Liver (tissue), 8 donors: ENCODE measurements at regions not wholly inside any gene's neighbourhood (a gene's known extent, or its start where the extent isn't known, plus 50 kb on each side); places are given as distances from the start of the nearest gene placed in this dataset.

Experiments
- DNase-seq: peaks from one replicate; pipeline ENCODE4 v3.0.0-alpha.2; 2017; ENCODE audit warnings: low spot score
- H3K27ac ChIP-seq, 2 donors: one replicate each; pipeline ENCODE4 v1.7.0; 2013; ENCODE audit warnings: inconsistent platforms in 2 of 2, low read length in 2 of 2, control low read depth in 1 of 2, low read depth in 1 of 2, mild to moderate bottlenecking in 1 of 2
- H3K27me3 ChIP-seq, 4 donors: one replicate each; pipeline versions ENCODE4 v1.6.1 to v1.7.0; 2013; ENCODE audit warnings: low read length in 3 of 4, inconsistent platforms in 1 of 4, mild to moderate bottlenecking in 1 of 4, moderate library complexity in 1 of 4; ENCODE audit not compliant: control insufficient read depth in 4 of 4, insufficient read depth in 4 of 4
- H3K36me3 ChIP-seq, 4 donors: one replicate each; pipeline versions ENCODE4 v1.6.1 to v1.7.0; 2013; ENCODE audit warnings: low read length in 3 of 4, mild to moderate bottlenecking in 3 of 4, low read depth in 1 of 4, moderate library complexity in 1 of 4; ENCODE audit not compliant: control insufficient read depth in 4 of 4, insufficient read depth in 3 of 4
- H3K4me1 ChIP-seq, 4 donors: one replicate each; pipeline versions ENCODE4 v1.6.1 to v1.7.0; 2013; ENCODE audit warnings: low read length in 3 of 4, mild to moderate bottlenecking in 3 of 4, moderate library complexity in 1 of 4; ENCODE audit not compliant: control insufficient read depth in 4 of 4, insufficient read depth in 4 of 4
- H3K4me3 ChIP-seq, 3 donors: one replicate each; pipeline versions ENCODE4 v1.6.1 to v1.7.0; 2013; ENCODE audit warnings: low read length in 3 of 3, control low read depth in 1 of 3, low read depth in 1 of 3, mild to moderate bottlenecking in 1 of 3
- H3K9ac ChIP-seq, 2 donors: one replicate each; pipeline ENCODE4 v1.7.0; 2013; ENCODE audit warnings: low read length in 2 of 2, mild to moderate bottlenecking in 2 of 2, moderate library complexity in 2 of 2, control low read depth in 1 of 2, low read depth in 1 of 2
- H3K9me3 ChIP-seq, 4 donors: one replicate each; pipeline versions ENCODE4 v1.6.1 to v1.7.0; 2013; ENCODE audit warnings: low read length in 3 of 4; ENCODE audit not compliant: control insufficient read depth in 4 of 4
- CTCF ChIP-seq: fragments of 150-350 bp; IDR thresholded peaks from 2 replicates; pipeline ENCODE4 v1.5.1; 2017; ENCODE audit warnings: improper control_type of control experiment, low read depth, low read length; ENCODE audit not compliant: missing input control
- EGR1 ChIP-seq, 2 donors: IDR thresholded peaks; 2 replicates each; pipeline ENCODE4 v1.6.1; 2016 to 2018; ENCODE audit warnings: antibody characterized with exemption in 2 of 2, low read depth in 2 of 2
- FOXA1 ChIP-seq: IDR thresholded peaks from 2 replicates; pipeline ENCODE4 v1.6.1; 2016; ENCODE audit warnings: antibody characterized with exemption
- FOXA2 ChIP-seq: IDR thresholded peaks from 2 replicates; pipeline ENCODE4 v1.6.1; 2016; ENCODE audit warnings: antibody characterized with exemption
- GABPA ChIP-seq, 2 donors: IDR thresholded peaks in 1 of 2; conservative IDR thresholded peaks in 1 of 2; 2 replicates each; pipeline ENCODE4 v1.6.1; 2016; ENCODE audit warnings: antibody characterized with exemption in 2 of 2, mild to moderate bottlenecking in 1 of 2, moderate library complexity in 1 of 2
- HNF4A ChIP-seq, 2 donors: conservative IDR thresholded peaks; 2 replicates each; pipeline ENCODE4 v1.6.1; 2016; ENCODE audit warnings: antibody characterized with exemption in 2 of 2, mild to moderate bottlenecking in 2 of 2
- HNF4G ChIP-seq: IDR thresholded peaks from 2 replicates; pipeline ENCODE4 v1.6.1; 2016; ENCODE audit warnings: antibody characterized with exemption
- JUND ChIP-seq, 2 donors: IDR thresholded peaks; 2 replicates each; pipeline ENCODE4 v1.6.1; 2016; ENCODE audit warnings: antibody characterized with exemption in 2 of 2
- NR2F2 ChIP-seq: IDR thresholded peaks from 2 replicates; pipeline ENCODE4 v1.6.1; 2016; ENCODE audit warnings: antibody characterized with exemption
- SP1 ChIP-seq: IDR thresholded peaks from 2 replicates; pipeline ENCODE4 v1.6.1; 2018; ENCODE audit warnings: antibody characterized with exemption, mild to moderate bottlenecking
- TAF1 ChIP-seq: conservative IDR thresholded peaks from 2 replicates; pipeline ENCODE4 v1.6.1; 2016; ENCODE audit warnings: antibody characterized with exemption, mild to moderate bottlenecking
- YY1 ChIP-seq: IDR thresholded peaks from 2 replicates; pipeline ENCODE4 v1.6.1; 2016; ENCODE audit warnings: antibody characterized with exemption, mild to moderate bottlenecking
- ZBTB33 ChIP-seq: IDR thresholded peaks from 2 replicates; pipeline ENCODE4 v1.6.1; 2016; ENCODE audit warnings: antibody characterized with exemption
- WGBS: extraction: QIAGEN DNeasy Blood & Tissue Kit; methylation state at CpG from one replicate; pipeline ENCODE4 v1.1.7; 2013; 5-methylcytosine and 5-hydroxymethylcytosine counted together
- TF ChIP-seq, protein P1 (sequence below): IDR thresholded peaks from 2 replicates; pipeline ENCODE4 v1.6.1; 2016; ENCODE audit warnings: antibody characterized with exemption, mild to moderate bottlenecking
- TF ChIP-seq, protein P2 (sequence below): IDR thresholded peaks from 2 replicates; pipeline ENCODE4 v1.6.1; 2016; ENCODE audit warnings: antibody characterized with exemption
- donor health status: healthy.
- donor health status: healthy.
- donor health status: healthy.
- donor health status: healthy.
- donor health status: healthy.

DNA sequence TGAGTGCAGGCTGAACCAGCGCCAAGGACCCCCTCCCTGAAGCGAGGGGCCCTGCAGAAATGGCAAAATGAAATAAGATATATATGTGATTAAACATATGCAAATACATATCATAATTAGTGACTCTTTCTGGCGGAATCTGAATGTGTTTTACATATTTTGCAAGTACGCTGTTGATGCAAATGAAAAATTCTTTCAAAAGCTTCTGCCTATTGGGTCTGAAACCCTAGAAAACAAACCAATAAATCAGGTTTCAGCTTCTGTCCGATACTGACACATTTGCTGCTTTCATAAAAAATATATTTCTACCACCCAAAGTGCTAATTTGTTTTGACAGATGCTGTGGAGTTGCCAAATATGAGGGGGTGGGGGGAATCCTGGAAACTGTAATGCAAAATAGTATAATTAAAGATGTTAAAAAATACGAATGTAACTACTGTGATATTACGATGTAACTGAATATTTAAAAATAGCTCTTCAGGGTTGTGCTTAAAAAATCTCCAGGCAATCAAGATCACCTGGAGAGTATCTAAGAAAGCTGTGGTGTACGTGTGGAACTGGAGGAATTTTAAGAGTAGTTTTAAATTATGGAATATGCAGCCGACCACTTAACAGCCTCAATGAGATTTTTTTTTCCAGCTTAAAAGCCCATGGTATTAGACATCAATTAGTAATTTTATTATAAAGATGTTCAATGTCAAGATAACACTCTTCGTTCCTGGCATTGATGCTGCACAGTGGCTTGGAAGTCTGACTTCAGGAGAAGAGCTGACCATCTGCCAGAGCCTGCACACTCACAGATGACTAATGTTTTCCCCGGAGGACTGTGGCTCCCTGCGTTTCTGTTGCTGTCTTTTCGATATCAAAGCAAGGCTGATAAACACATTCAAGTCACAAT is 122.2 kb upstream of the RCN1 start:
- DNase-seq = no peak
- peaks cover 0 to 4% (median 0%) of the 10 kb centered on the region in 4 donors for H3K27me3 ChIP-seq
- TF ChIP-seq EGR1 (IDR thresholded peaks at IDR 0.05; ENCODE audit: low read depth in 2 of 2) (no peak), JUND (IDR thresholded peaks at IDR 0.05) (no peak), ZBTB33 (no peak), HNF4G (no peak), HNF4A (conservative IDR thresholded peaks at IDR 0.05) (no peak), CTCF (no peak), FOXA1 (no peak), TAF1 (no peak), SP1 (no peak), FOXA2 (no peak)
- TF ChIP-seq, protein P1, sequence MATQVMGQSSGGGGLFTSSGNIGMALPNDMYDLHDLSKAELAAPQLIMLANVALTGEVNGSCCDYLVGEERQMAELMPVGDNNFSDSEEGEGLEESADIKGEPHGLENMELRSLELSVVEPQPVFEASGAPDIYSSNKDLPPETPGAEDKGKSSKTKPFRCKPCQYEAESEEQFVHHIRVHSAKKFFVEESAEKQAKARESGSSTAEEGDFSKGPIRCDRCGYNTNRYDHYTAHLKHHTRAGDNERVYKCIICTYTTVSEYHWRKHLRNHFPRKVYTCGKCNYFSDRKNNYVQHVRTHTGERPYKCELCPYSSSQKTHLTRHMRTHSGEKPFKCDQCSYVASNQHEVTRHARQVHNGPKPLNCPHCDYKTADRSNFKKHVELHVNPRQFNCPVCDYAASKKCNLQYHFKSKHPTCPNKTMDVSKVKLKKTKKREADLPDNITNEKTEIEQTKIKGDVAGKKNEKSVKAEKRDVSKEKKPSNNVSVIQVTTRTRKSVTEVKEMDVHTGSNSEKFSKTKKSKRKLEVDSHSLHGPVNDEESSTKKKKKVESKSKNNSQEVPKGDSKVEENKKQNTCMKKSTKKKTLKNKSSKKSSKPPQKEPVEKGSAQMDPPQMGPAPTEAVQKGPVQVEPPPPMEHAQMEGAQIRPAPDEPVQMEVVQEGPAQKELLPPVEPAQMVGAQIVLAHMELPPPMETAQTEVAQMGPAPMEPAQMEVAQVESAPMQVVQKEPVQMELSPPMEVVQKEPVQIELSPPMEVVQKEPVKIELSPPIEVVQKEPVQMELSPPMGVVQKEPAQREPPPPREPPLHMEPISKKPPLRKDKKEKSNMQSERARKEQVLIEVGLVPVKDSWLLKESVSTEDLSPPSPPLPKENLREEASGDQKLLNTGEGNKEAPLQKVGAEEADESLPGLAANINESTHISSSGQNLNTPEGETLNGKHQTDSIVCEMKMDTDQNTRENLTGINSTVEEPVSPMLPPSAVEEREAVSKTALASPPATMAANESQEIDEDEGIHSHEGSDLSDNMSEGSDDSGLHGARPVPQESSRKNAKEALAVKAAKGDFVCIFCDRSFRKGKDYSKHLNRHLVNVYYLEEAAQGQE = no peak
- TF ChIP-seq, protein P2, sequence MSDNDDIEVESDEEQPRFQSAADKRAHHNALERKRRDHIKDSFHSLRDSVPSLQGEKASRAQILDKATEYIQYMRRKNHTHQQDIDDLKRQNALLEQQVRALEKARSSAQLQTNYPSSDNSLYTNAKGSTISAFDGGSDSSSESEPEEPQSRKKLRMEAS = no peak
- H3K27ac ChIP-seq = no peak overlapping the region
- WGBS = 74% methylated on average over 13 of the region's 13 CpGs
- no peaks in the 10 kb centered on the region for H3K36me3 ChIP-seq
- no peaks in the 10 kb centered on the region for H3K9me3 ChIP-seq
- no peaks in the 10 kb centered on the region for H3K4me1 ChIP-seq
- no peak overlapping the region for H3K4me3 ChIP-seq
- no peak overlapping the region for H3K9ac ChIP-seq

GRCh38 chr11:31967404-31968130 is 123.3 kb upstream of the RCN1 start:
- Histone ChIP-seq H3K36me3 (no peaks in the 10 kb centered on the region), H3K27me3 (peaks cover 0 to 4% (median 0%) of the 10 kb centered on the region in 4 donors), H3K9me3 (no peaks in the 10 kb centered on the region), H3K9ac (no peak overlapping the region), H3K4me3 (no peak overlapping the region), H3K27ac (no peak overlapping the region), H3K4me1 (no peaks in the 10 kb centered on the region)
- DNase-seq = no peak
- WGBS = 78% methylated on average over 7 of the region's 7 CpGs
- TF ChIP-seq HNF4G (no peak), FOXA1 (no peak), EGR1 (IDR thresholded peaks at IDR 0.05; ENCODE audit: low read depth in 2 of 2) (no peak), TAF1 (no peak), JUND (IDR thresholded peaks at IDR 0.05) (no peak), SP1 (no peak), CTCF (no peak), GABPA (IDR thresholded peaks at IDR 0.05 in 1 of 2, conservative IDR thresholded peaks at IDR 0.05 in 1 of 2) (no peak), NR2F2 (no peak), FOXA2 (no peak), YY1 (no peak), HNF4A (conservative IDR thresholded peaks at IDR 0.05) (no peak)
- TF ChIP-seq, protein P1 = no peak
